RWPE1 (cell line): ENCODE measurements at regions not wholly inside any gene's neighbourhood (a gene's known extent, or its start where the extent isn't known, plus 50 kb on each side); places are given as distances from the start of the nearest gene placed in this dataset.

ENCODE experiments used
- CTCF ChIA-PET: fragments of 350-600 bp; sonication (Branson Sonifier 250); formaldehyde crosslinking; extraction: SDS; loops from one replicate; lab custom pipeline; 2021; lab: Yijun Ruan, JAX
- POLR2A ChIA-PET: fragments of 400-600 bp; formaldehyde crosslinking; extraction: SDS; loops from one replicate; lab custom pipeline; 2020; ENCODE audit warnings: antibody characterized with exemption; ENCODE audit not compliant: low non-redundant PET; lab: Yijun Ruan, JAX
- DNase-seq: peaks from one replicate; pipeline ENCODE4 v3.0.0; 2012; ENCODE audit warnings: low spot score
- H3K27ac ChIP-seq: fragments of 450-650 bp; 2 replicates; pipeline ENCODE4 v1.5.1; 2017
- CTCF ChIP-seq: fragments of 450-650 bp; conservative IDR thresholded peaks from 2 replicates; pipeline ENCODE4 v1.5.1; 2017; ENCODE audit warnings: low read depth, mild to moderate bottlenecking

- no peak overlapping the region for H3K27ac ChIP-seq
- ChIA-PET POLR2A (no interaction called here), CTCF (interaction anchor here (0.6 to 0.8 kb wide), 3 partner anchors 12 to 318 kb away, joined by 3 to 4 read pairs (median 3); no protein-coding TSS in a partner anchor)
- no peak for DNase-seq
- no peak for TF ChIP-seq CTCF
These were observed 546.5 kb upstream of the CAMK1G start for GRCh38 chr1:209037064-209037463.

- ChIA-PET CTCF (no interaction called here), POLR2A (no interaction called here)
- TF ChIP-seq CTCF: no peak
- H3K27ac ChIP-seq: no peak overlapping the region
- no peak for DNase-seq
These were observed 545.2 kb upstream of the CAMK1G start for GRCh38 chr1:209038316-209038715.

GRCh38 chr1:209038735-209039134 lies 544.8 kb upstream of the CAMK1G start:
- ChIA-PET POLR2A (no interaction called here), CTCF (no interaction called here)
- no peak for DNase-seq
- H3K27ac ChIP-seq: no peak overlapping the region
- no peak for TF ChIP-seq CTCF

- ChIA-PET CTCF (interaction anchor here (0.6 kb wide), 1 partner anchor 155 kb away, joined by 3 read pairs; no protein-coding TSS in a partner anchor), POLR2A (no interaction called here)
- DNase-seq: no peak
- no peak for TF ChIP-seq CTCF
- H3K27ac ChIP-seq: peak overlapping the region; percentile 80
These were observed 543.2 kb upstream of the CAMK1G start for GRCh38 chr1:209040351-209040750.

- no peak for DNase-seq
- ChIA-PET POLR2A (no interaction called here), CTCF (no interaction called here)
- no peak for TF ChIP-seq CTCF
- H3K27ac ChIP-seq: no peak overlapping the region
These were observed 541.6 kb upstream of the CAMK1G start for GRCh38 chr1:209041927-209042326.

- ChIA-PET CTCF (no interaction called here), POLR2A (no interaction called here)
These were observed 541.1 kb upstream of the CAMK1G start for GRCh38 chr1:209042413-209042812.

More at GRCh38 chr1:209042413-209042812, 541.1 kb upstream of the CAMK1G start:
- no peak for DNase-seq
- no peak overlapping the region for H3K27ac ChIP-seq
- TF ChIP-seq CTCF: no peak
